ENCODE measurements at regions not wholly inside any gene's neighbourhood (a gene's known extent, or its start where the extent isn't known, plus 50 kb on each side); places are given as distances from the start of the nearest gene placed in this dataset.

- TF ChIP-seq CTCF (IDR thresholded peaks at IDR 0.05; ENCODE audit: control extremely low read depth, extremely low read depth, low read depth, missing control alignments): no peak
- ChIA-PET CTCF (no interaction called here), POLR2A (no interaction called here)
- no peak for DNase-seq (ENCODE audit: extremely low spot score)
These were observed 429.5 kb upstream of the TNP1 start for GRCh38 chr2:217289177-217289906.

GRCh38 chr2:217288472-217289063 is 428.7 kb upstream of the TNP1 start:
- ChIA-PET CTCF (no interaction called here), POLR2A (no interaction called here)
- TF ChIP-seq CTCF (IDR thresholded peaks at IDR 0.05; ENCODE audit: control extremely low read depth, extremely low read depth, low read depth, missing control alignments): no peak
- DNase-seq (ENCODE audit: extremely low spot score): no peak

GRCh38 chr2:217286833-217287232 is 427.0 kb upstream of the TNP1 start:
- ChIA-PET CTCF (no interaction called here), POLR2A (no interaction called here)
- no peak for TF ChIP-seq CTCF (IDR thresholded peaks at IDR 0.05; ENCODE audit: control extremely low read depth, extremely low read depth, low read depth, missing control alignments)
- DNase-seq (ENCODE audit: extremely low spot score): no peak

- CTCF ChIA-PET: interaction anchor here (1.7 to 2.0 kb wide), 2 partner anchors 9 to 11 kb away, joined by 4 to 6 read pairs; no protein-coding TSS in a partner anchor
- DNase-seq (ENCODE audit: extremely low spot score): no peak
- no peak for TF ChIP-seq CTCF (IDR thresholded peaks at IDR 0.05; ENCODE audit: control extremely low read depth, extremely low read depth, low read depth, missing control alignments)
- POLR2A ChIA-PET: no interaction called here
These were observed 426.1 kb upstream of the TNP1 start for GRCh38 chr2:217285926-217286325.

GRCh38 chr2:217283460-217283859 is 423.6 kb upstream of the TNP1 start:
- ChIA-PET CTCF (no interaction called here), POLR2A (no interaction called here)
- TF ChIP-seq CTCF (IDR thresholded peaks at IDR 0.05; ENCODE audit: control extremely low read depth, extremely low read depth, low read depth, missing control alignments): no peak
- no peak for DNase-seq (ENCODE audit: extremely low spot score)

GRCh38 chr2:217282531-217282930 is 422.7 kb upstream of the TNP1 start:
- CTCF ChIA-PET: no interaction called here
- POLR2A ChIA-PET: no interaction called here
- no peak for DNase-seq (ENCODE audit: extremely low spot score)
- TF ChIP-seq CTCF (IDR thresholded peaks at IDR 0.05; ENCODE audit: control extremely low read depth, extremely low read depth, low read depth, missing control alignments): no peak

All from GM10248 (cell line).